Keratinocyte (primary cell): ENCODE measurements at regions not wholly inside any gene's neighbourhood (a gene's known extent, or its start where the extent isn't known, plus 50 kb on each side); places are given as distances from the start of the nearest gene placed in this dataset.
A peak's percentile ranks its signal among the peaks of the same experiment; 100 is the strongest.

Experiments
- DNase-seq: peaks from one replicate; pipeline ENCODE4 v3.0.0-alpha.2; 2011; ENCODE audit warnings: low read depth, missing footprints, low spot score
- FAIRE-seq: peaks from 2 replicates; lab custom pipeline; 2011; peaks lifted over from hg19 to GRCh38; lab: Jason Lieb, UNC
- H2AFZ ChIP-seq: 2 replicates; pipeline ENCODE4 v1.6.0; 2012; ENCODE audit warnings: low read length, control low read depth, inconsistent platforms; ENCODE audit not compliant: control insufficient read depth
- H3K27ac ChIP-seq: 2 replicates; pipeline ENCODE4 v1.5.1; 2011; ENCODE audit warnings: low read length; ENCODE audit not compliant: control insufficient read depth, insufficient read depth
- H3K27me3 ChIP-seq: 3 replicates; pipeline ENCODE4 v1.6.0; 2011; ENCODE audit warnings: low read length; ENCODE audit not compliant: control insufficient read depth, insufficient read depth; ENCODE audit errors: extremely low read depth
- H3K36me3 ChIP-seq, 2 experiments: 2 replicates in 1 of 2; 3 replicates in 1 of 2; pipeline ENCODE4 v1.5.1; 2011; ENCODE audit warnings: low read length in 2 of 2, mild to moderate bottlenecking in 1 of 2; ENCODE audit not compliant: control insufficient read depth in 2 of 2, insufficient read depth in 2 of 2; ENCODE audit errors: extremely low read depth in 1 of 2
- H3K4me1 ChIP-seq: 3 replicates; pipeline ENCODE4 v1.5.1; 2011; ENCODE audit warnings: low read length; ENCODE audit not compliant: control insufficient read depth, insufficient read depth; ENCODE audit errors: extremely low read depth
- H3K4me2 ChIP-seq: 3 replicates; pipeline ENCODE4 v1.6.0; 2011; ENCODE audit warnings: low read depth, low read length; ENCODE audit not compliant: control insufficient read depth, insufficient read depth; ENCODE audit errors: extremely low read depth
- H3K4me3 ChIP-seq, 3 experiments: fragments of 200-600 bp in 1 of 3; sonication (generic) in 1 of 3; 2 replicates in 2 of 3; 3 replicates in 1 of 3; pipeline ENCODE4 v1.5.1; 2011 to 2016; ENCODE audit warnings: low read length in 3 of 3, mild to moderate bottlenecking in 3 of 3, control low read depth in 2 of 3, inconsistent platforms in 1 of 3, low read depth in 1 of 3, mixed read lengths in 1 of 3, mixed run types in 1 of 3, moderate library complexity in 1 of 3; ENCODE audit not compliant: control insufficient read depth in 2 of 3, insufficient read depth in 2 of 3; ENCODE audit errors: extremely low read depth in 1 of 3
- H3K79me2 ChIP-seq: 2 replicates; pipeline ENCODE4 v1.6.0; 2012; ENCODE audit warnings: low read length; ENCODE audit not compliant: control insufficient read depth, insufficient read depth
- H3K9ac ChIP-seq: 3 replicates; pipeline ENCODE4 v1.6.0; 2011; ENCODE audit warnings: low read length; ENCODE audit not compliant: control insufficient read depth, insufficient read depth; ENCODE audit errors: extremely low read depth
- H3K9me1 ChIP-seq: 3 replicates; pipeline ENCODE4 v1.6.0; 2011; ENCODE audit warnings: low read length; ENCODE audit not compliant: control insufficient read depth, insufficient read depth; ENCODE audit errors: extremely low read depth
- H3K9me3 ChIP-seq: 2 replicates; pipeline ENCODE4 v1.5.1; 2012; ENCODE audit warnings: low read depth, low read length; ENCODE audit not compliant: control insufficient read depth
- H4K20me1 ChIP-seq: 3 replicates; pipeline ENCODE4 v1.6.0; 2011; ENCODE audit warnings: low read length; ENCODE audit not compliant: control insufficient read depth, insufficient read depth; ENCODE audit errors: extremely low read depth
- CTCF ChIP-seq, 3 experiments: IDR thresholded peaks in 1 of 3; conservative IDR thresholded peaks in 1 of 3; optimal IDR thresholded peaks in 1 of 3; 2 replicates in 2 of 3; 3 replicates in 1 of 3; pipeline versions ENCODE3 to v1.5.1; 2011; ENCODE audit warnings: low read length in 3 of 3, mild to moderate bottlenecking in 3 of 3, moderate library complexity in 2 of 3, control low read depth in 1 of 3, inconsistent platforms in 1 of 3; ENCODE audit not compliant: insufficient read depth in 2 of 3; ENCODE audit errors: extremely low read depth in 1 of 3
- EZH2 ChIP-seq: IDR thresholded peaks from one replicate; pipeline ENCODE4 v1.6.1; 2012; ENCODE audit warnings: inconsistent platforms, mild to moderate bottlenecking, low read length, moderate library complexity
- dilution Hi-C: fragments of 300-500 bp; cut with MboI; formaldehyde crosslinking; loops from one replicate; pipeline ENCODE4 v1.7.0; 2020; ENCODE audit warnings: low sequenced_read_pairs; ENCODE audit not compliant: extremely low pct_ligation_motif_present

GRCh38 chr2:85956646-85957039, 67.9 kb upstream of the ST3GAL5 start:
- TF ChIP-seq CTCF (optimal IDR thresholded peaks at IDR 0.05 in 1 of 3, IDR thresholded peaks at IDR 0.05 in 1 of 3, conservative IDR thresholded peaks at IDR 0.05 in 1 of 3; ENCODE audit: extremely low read depth in 1 of 3, insufficient read depth in 2 of 3, low read length in 3 of 3) (no peak), EZH2 (no peak)
- no peaks in the 10 kb centered on the region for H3K36me3 ChIP-seq
- peaks cover 9% of the 10 kb centered on the region for H3K9me3 ChIP-seq
- H2AFZ ChIP-seq: peak overlapping the region; percentile 57
- H3K27ac ChIP-seq: peak overlapping the region; percentile 49
- H3K79me2 ChIP-seq: no peaks in the 10 kb centered on the region
- H4K20me1 ChIP-seq: no peaks in the 10 kb centered on the region
- DNase-seq (no peak), FAIRE-seq (peak; percentile 51)
- H3K4me3 ChIP-seq: no peak overlapping the region
- peak overlapping the region; percentile 71 for H3K4me2 ChIP-seq
- no peak overlapping the region for H3K9ac ChIP-seq
- H3K4me1 ChIP-seq: peaks cover 17% of the 10 kb centered on the region
- dilution Hi-C loops: no loop called here
- H3K9me1 ChIP-seq: no peaks in the 10 kb centered on the region
- H3K27me3 ChIP-seq: no peaks in the 10 kb centered on the region

GRCh38 chr2:85954590-85955458, 66.0 kb upstream of the ST3GAL5 start:
- H3K27ac ChIP-seq: no peak overlapping the region
- H3K9me1 ChIP-seq: no peaks in the 10 kb centered on the region
- no peaks in the 10 kb centered on the region for H3K27me3 ChIP-seq
- FAIRE-seq: no peak
- no peak overlapping the region for H3K9ac ChIP-seq
- DNase-seq: no peak
- dilution Hi-C loops: no loop called here
- H4K20me1 ChIP-seq: no peaks in the 10 kb centered on the region
- TF ChIP-seq EZH2 (no peak), CTCF (optimal IDR thresholded peaks at IDR 0.05 in 1 of 3, IDR thresholded peaks at IDR 0.05 in 1 of 3, conservative IDR thresholded peaks at IDR 0.05 in 1 of 3; ENCODE audit: extremely low read depth in 1 of 3, insufficient read depth in 2 of 3, low read length in 3 of 3) (no peak)
- H3K36me3 ChIP-seq: no peaks in the 10 kb centered on the region
- H3K79me2 ChIP-seq: no peaks in the 10 kb centered on the region
- no peak overlapping the region for H3K4me2 ChIP-seq
- H2AFZ ChIP-seq: no peak overlapping the region
- H3K4me1 ChIP-seq: peaks cover 17% of the 10 kb centered on the region
- H3K4me3 ChIP-seq: no peak overlapping the region
- H3K9me3 ChIP-seq: no peaks in the 10 kb centered on the region
